GM12865 (cell line): ENCODE measurements at regions not wholly inside any gene's neighbourhood (a gene's known extent, or its start where the extent isn't known, plus 50 kb on each side); places are given as distances from the start of the nearest gene placed in this dataset.
A peak's percentile ranks its signal among the peaks of the same experiment; 100 is the strongest.

Experiments used
- DNase-seq: peaks from one replicate; pipeline ENCODE4 v3.0.0; 2010; ENCODE audit warnings: low read depth
- H3K4me3 ChIP-seq: 2 replicates; pipeline ENCODE4 v1.5.1; 2011; ENCODE audit warnings: mild to moderate bottlenecking, low read depth, low read length, control low read depth
- CTCF ChIP-seq: IDR thresholded peaks from 2 replicates; pipeline ENCODE4 v1.5.1; 2011; ENCODE audit warnings: low read length, control low read depth, low read depth, inconsistent platforms; ENCODE audit not compliant: insufficient read depth; ENCODE audit errors: missing control alignments

DNA sequence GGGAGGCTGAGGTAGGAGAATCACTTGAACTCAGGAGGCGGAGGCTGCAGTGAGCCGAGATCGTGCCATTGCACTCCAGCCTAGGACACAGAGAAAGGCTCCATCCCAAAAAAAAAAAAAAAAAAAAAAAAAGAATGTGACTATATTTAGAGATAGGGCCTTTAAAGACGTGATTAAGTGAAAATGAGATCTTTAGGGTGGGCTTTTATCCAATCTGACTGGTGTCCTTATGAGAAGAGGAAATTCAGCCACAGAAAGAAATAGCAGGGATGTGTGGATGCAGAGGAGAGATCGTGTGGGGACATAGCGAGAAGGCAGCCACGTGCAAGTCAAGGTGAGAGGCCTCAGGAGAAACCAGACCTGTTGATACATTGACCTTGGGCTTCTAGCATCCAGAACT lies 69.9 kb upstream of the ACSL3 start:
- no peak overlapping the region for H3K4me3 ChIP-seq
- TF ChIP-seq CTCF: no peak
- DNase-seq: no peak

DNA sequence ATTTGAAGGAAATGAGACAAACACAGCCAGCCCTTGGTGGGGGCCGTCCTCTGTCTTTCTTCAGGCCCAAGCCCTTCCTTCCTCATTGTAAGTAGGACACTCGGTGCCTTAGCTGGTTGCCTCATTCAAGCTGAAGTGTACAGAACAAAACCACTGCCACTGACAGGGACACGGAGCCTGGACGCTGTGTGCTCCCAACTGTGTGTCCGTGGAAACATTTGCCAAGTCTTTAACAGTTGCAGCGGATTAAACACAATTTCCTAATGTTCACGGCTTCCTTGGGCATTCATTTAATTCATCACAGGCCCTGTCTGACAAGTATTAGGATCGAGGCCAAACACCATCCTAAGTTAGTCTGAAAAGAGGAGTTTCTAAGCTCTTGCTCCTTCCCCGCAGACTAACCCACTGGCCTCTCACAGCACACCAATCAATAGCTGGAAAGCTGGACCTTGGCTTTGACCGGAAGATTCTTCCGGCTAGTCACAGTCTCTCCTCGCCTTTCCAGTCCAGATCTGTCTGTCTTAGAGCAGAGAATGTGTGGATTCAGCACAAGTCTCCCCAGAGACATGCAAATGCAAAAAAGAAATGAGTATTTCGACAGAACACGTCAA lies 68.7 kb upstream of the ACSL3 start:
- no peak for DNase-seq
- TF ChIP-seq CTCF: no peak
- no peak overlapping the region for H3K4me3 ChIP-seq

- DNase-seq: no peak
- no peak for TF ChIP-seq CTCF
- H3K4me3 ChIP-seq: no peak overlapping the region
Observed at GRCh38 chr2:222794585-222795449, 66.0 kb upstream of the ACSL3 start.

DNA sequence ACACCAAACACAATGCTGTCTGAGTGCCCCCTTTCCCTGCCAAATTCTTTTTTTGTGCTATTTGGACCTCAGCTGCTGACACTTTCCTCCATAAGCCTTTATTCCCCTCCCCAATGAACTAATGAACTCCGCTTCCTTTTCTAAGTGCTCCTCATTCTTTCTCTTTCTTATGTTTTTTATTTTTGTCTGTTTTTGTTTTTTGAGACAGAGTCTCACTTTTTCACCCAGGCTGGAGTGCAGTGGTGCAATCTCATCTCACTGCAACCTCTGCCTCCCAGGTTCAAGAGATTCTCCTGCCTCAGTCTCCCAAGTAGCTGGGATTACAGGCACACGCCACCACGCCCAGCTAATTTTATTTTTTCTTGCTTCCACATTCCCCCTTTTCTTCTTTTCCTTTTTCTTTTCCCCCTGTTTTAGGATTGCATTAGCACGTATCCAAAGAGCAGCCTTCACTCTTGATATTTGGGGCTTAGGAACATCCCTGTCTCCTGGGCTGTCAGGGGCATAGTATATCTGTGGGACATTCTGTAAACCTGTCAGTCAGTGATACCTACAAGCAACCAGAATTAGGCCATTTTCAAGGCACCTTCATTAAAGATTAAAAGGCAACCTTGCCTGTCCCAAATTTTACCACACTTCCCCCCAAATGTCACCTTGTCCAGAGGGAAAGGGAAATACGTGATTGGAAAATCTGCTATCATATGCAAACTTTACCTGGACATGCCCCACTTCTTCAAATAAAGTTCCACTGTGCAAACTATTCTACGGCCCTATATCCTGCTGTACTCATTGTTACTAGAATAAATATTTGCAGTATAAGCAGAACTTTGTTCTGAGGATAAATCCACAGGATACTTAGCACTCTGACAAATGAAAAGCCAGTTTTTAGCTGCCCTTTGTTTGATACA lies 65.1 kb upstream of the ACSL3 start:
- no peak overlapping the region for H3K4me3 ChIP-seq
- no peak for TF ChIP-seq CTCF
- no peak for DNase-seq

DNA sequence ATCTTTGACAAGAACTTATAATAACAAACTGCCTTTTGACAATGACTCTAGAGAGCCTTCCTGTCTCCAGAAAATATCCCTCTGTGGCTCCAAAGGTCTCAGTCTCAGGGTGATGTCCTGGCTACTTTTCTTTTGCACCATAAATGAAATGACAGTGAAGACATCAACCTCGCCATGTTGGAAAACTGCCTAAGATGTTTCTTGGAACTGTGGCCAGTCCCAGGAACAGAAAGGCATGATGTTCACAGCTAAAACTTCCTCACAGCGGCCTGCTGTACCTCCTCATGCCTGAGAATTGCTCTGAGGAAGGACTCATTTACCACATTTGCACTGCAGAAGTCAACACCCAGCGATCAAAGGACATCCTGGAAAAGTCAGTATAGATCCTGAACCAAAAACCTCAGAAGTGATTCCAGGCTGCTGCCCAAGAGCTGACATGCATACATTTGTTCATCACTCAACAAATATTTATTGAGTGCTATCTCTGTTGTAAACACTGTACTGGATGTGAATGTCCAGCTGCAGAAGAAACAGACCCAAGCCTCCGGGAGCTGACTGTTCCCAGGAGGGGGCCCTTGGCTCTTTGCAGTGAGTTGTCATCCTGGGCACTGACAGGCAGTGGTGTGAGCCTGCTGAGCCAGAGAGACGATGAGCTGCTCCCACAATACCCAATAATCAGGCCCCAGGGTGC lies 64.3 kb upstream of the ACSL3 start:
- no peak overlapping the region for H3K4me3 ChIP-seq
- DNase-seq: no peak
- TF ChIP-seq CTCF: no peak

DNA sequence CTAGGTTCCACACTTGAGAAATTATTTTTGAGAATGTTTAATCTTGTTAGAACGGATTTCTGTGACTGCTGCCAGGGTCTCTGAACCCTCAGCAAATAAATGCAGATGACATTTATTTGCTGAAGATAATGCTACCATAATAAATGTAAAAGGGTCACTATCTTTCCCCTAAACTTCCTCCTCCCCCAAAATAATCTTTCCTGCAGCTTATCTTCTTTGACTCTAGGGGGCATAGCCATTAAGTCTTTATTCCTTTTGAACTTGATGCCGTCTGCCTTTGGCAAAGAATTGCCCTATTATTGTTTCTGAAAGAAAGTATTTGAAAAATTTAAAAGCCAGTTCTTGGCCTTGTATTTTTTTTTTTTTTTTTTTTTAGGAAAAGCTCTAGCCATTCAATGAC lies 63.6 kb upstream of the ACSL3 start:
- no peak overlapping the region for H3K4me3 ChIP-seq
- no peak for DNase-seq

More for the DNA sequence above, 63.6 kb upstream of the ACSL3 start:
- peak; percentile 41 for TF ChIP-seq CTCF
